NCI-H2227 (cell line): ENCODE measurements at regions not wholly inside any gene's neighbourhood (a gene's known extent, or its start where the extent isn't known, plus 50 kb on each side); places are given as distances from the start of the nearest gene placed in this dataset.
"Not testable (repeated sequence)": the region's sequence is repeated elsewhere in the genome, so short reads cannot be mapped to it uniquely, and the experiment has no call there.

Source experiments
- DNase-seq: peaks from one replicate; lab custom pipeline; 2025; ENCODE audit not compliant: unreplicated experiment; lab: John Stamatoyannopoulos, UW

- not testable (repeated sequence) for DNase-seq
These were observed 137.3 kb downstream of the MED10 start for GRCh38 chr5:6241056-6241455.

- no peak for DNase-seq
These were observed 141.4 kb downstream of the MED10 start for GRCh38 chr5:6236858-6237481.

GRCh38 chr5:6236170-6236793 lies 142.1 kb downstream of the MED10 start:
- no peak for DNase-seq

- DNase-seq = no peak
These were observed 142.6 kb downstream of the MED10 start for GRCh38 chr5:6235726-6236125.

- DNase-seq = no peak
These were observed 149.8 kb downstream of the MED10 start for GRCh38 chr5:6228257-6229250.

- DNase-seq = no peak
These were observed 153.2 kb downstream of the MED10 start for GRCh38 chr5:6225121-6225607.

- DNase-seq = no peak
These were observed 153.9 kb downstream of the MED10 start for GRCh38 chr5:6224406-6224805.

GRCh38 chr5:6222899-6223298 lies 155.4 kb downstream of the MED10 start:
- no peak for DNase-seq

GRCh38 chr5:6222121-6222520 lies 156.2 kb downstream of the MED10 start:
- DNase-seq = no peak

- DNase-seq = no peak
These were observed 157.2 kb downstream of the MED10 start for GRCh38 chr5:6221141-6221626.

- no peak for DNase-seq
These were observed 157.8 kb downstream of the MED10 start for GRCh38 chr5:6220346-6221088.

- no peak for DNase-seq
These were observed 159.8 kb downstream of the MED10 start for GRCh38 chr5:6218517-6218916.

GRCh38 chr5:6218116-6218515 lies 160.2 kb downstream of the MED10 start:
- no peak for DNase-seq

- DNase-seq = no peak
These were observed 161.8 kb downstream of the MED10 start for GRCh38 chr5:6216471-6217075.

GRCh38 chr5:6215891-6216290 lies 162.5 kb downstream of the MED10 start:
- no peak for DNase-seq

- DNase-seq = no peak
These were observed 166.1 kb downstream of the MED10 start for GRCh38 chr5:6212244-6212643.

GRCh38 chr5:6206501-6206900 lies 171.8 kb downstream of the MED10 start:
- no peak for DNase-seq

GRCh38 chr5:6202968-6203365 lies 175.4 kb downstream of the MED10 start:
- DNase-seq = no peak

GRCh38 chr5:6202149-6202967 lies 176.0 kb downstream of the MED10 start:
- DNase-seq = no peak

- DNase-seq = no peak
These were observed 176.7 kb downstream of the MED10 start for GRCh38 chr5:6201631-6202030.
